IMR-90 (cell line): ENCODE measurements at regions not wholly inside any gene's neighbourhood (a gene's known extent, or its start where the extent isn't known, plus 50 kb on each side); places are given as distances from the start of the nearest gene placed in this dataset.

Experiments used
- ATAC-seq: fragments of 200-7000 bp; cut with Tn5 transposase; 2 replicates; pipeline ENCODE4 v1.9.1; 2020; ENCODE audit warnings: low read depth, mild to moderate bottlenecking, moderate library complexity
- BruUV-seq: library from RNA; stranded (reverse); fragments of 400-500 nt; replicated peaks from 2 replicates; lab custom pipeline; 2021; lab: Mats Ljungman, UMichigan
- CTCF ChIA-PET: fragments of 300-600 bp; formaldehyde crosslinking; extraction: SDS; loops from one replicate; lab custom pipeline; 2021; ENCODE audit warnings: antibody characterized with exemption; lab: Yijun Ruan, JAX
- POLR2A ChIA-PET: fragments of 300-600 bp; sonication (Branson Sonifier 250); formaldehyde crosslinking; loops from one replicate; lab custom pipeline; 2022; ENCODE audit warnings: antibody characterized with exemption; ENCODE audit not compliant: unreplicated experiment; lab: Charles Lee
- DNase-seq: peaks from one replicate; pipeline ENCODE4 v3.0.0; 2013
- H2AFZ ChIP-seq: replicated peaks from 2 replicates; pipeline ENCODE3; 2013; ENCODE audit warnings: low read length, mild to moderate bottlenecking; ENCODE audit not compliant: poor library complexity
- H2AK5ac ChIP-seq: 2 replicates; pipeline ENCODE4 v1.6.1; 2013; ENCODE audit warnings: low read depth, low read length, inconsistent platforms
- H2AK9ac ChIP-seq: replicated peaks from 2 replicates; pipeline ENCODE3; 2013; ENCODE audit warnings: mild to moderate bottlenecking, low read depth, low read length, moderate library complexity; ENCODE audit not compliant: poor library complexity
- H2BK120ac ChIP-seq: 2 replicates; pipeline ENCODE4 v1.6.1; 2013; ENCODE audit warnings: low read depth, low read length, inconsistent platforms
- H2BK15ac ChIP-seq: 3 replicates; pipeline ENCODE4 v1.6.1; 2013; ENCODE audit warnings: low read depth, low read length, inconsistent platforms
- H2BK20ac ChIP-seq: 2 replicates; pipeline ENCODE4 v1.6.1; 2013; ENCODE audit warnings: low read depth, mild to moderate bottlenecking, inconsistent platforms, low read length, moderate library complexity
- H2BK5ac ChIP-seq: 2 replicates; pipeline ENCODE4 v1.6.1; 2013; ENCODE audit warnings: mild to moderate bottlenecking, low read depth, low read length, inconsistent platforms; ENCODE audit not compliant: poor library complexity, severe bottlenecking
- H3K14ac ChIP-seq: replicated peaks from 2 replicates; pipeline ENCODE4 v1.6.1; 2013; ENCODE audit warnings: low read depth, low read length, inconsistent platforms
- H3K18ac ChIP-seq: 2 replicates; pipeline ENCODE4 v1.6.1; 2013; ENCODE audit warnings: low read depth, low read length, control low read depth
- H3K23ac ChIP-seq: 2 replicates; pipeline ENCODE4 v1.6.1; 2013; ENCODE audit warnings: low read depth, low read length, inconsistent platforms
- H3K27ac ChIP-seq: 2 replicates; pipeline ENCODE4 v1.5.1; 2013; ENCODE audit warnings: mild to moderate bottlenecking, control low read depth, low read length; ENCODE audit not compliant: insufficient read depth
- H3K27me3 ChIP-seq: 2 replicates; pipeline ENCODE4 v1.6.1; 2013; ENCODE audit warnings: low read length; ENCODE audit not compliant: control insufficient read depth, insufficient read depth
- H3K36me3 ChIP-seq: 2 replicates; pipeline ENCODE4 v1.6.1; 2013; ENCODE audit warnings: low read length, mixed read lengths; ENCODE audit not compliant: control insufficient read depth, insufficient read depth
- H3K4ac ChIP-seq: 2 replicates; pipeline ENCODE4 v1.6.1; 2013; ENCODE audit warnings: low read depth, low read length, inconsistent platforms
- H3K4me1 ChIP-seq: 2 replicates; pipeline ENCODE4 v1.6.1; 2013; ENCODE audit warnings: low read length, mixed read lengths; ENCODE audit not compliant: control insufficient read depth, insufficient read depth
- H3K4me2 ChIP-seq: 2 replicates; pipeline ENCODE4 v1.6.1; 2013; ENCODE audit warnings: low read depth, mild to moderate bottlenecking, control low read depth, low read length, moderate library complexity
- H3K4me3 ChIP-seq: 2 replicates; pipeline ENCODE4 v1.5.1; 2013; ENCODE audit warnings: low read depth, mild to moderate bottlenecking, control low read depth, low read length, moderate library complexity; ENCODE audit not compliant: insufficient read depth
- H3K56ac ChIP-seq: 2 replicates; pipeline ENCODE4 v1.6.1; 2013; ENCODE audit warnings: low read length, inconsistent platforms; ENCODE audit not compliant: insufficient read depth; ENCODE audit errors: extremely low read depth
- H3K79me1 ChIP-seq, 2 experiments: 2 replicates each; pipeline ENCODE4 v1.6.1; 2013; ENCODE audit warnings: low read length in 2 of 2, inconsistent platforms in 1 of 2, low read depth in 1 of 2
- H3K9ac ChIP-seq: 2 replicates; pipeline ENCODE4 v1.6.1; 2013; ENCODE audit warnings: low read depth, low read length, control low read depth
- H3K9me1 ChIP-seq: 2 replicates; pipeline ENCODE4 v1.6.1; 2013; ENCODE audit warnings: low read length, inconsistent platforms; ENCODE audit not compliant: insufficient read depth
- H3K9me3 ChIP-seq: 2 replicates; pipeline ENCODE4 v1.6.1; 2013; ENCODE audit warnings: low read length; ENCODE audit not compliant: control insufficient read depth, insufficient read depth
- H4K20me1 ChIP-seq: 2 replicates; pipeline ENCODE4 v1.6.1; 2013; ENCODE audit warnings: low read length, inconsistent platforms; ENCODE audit not compliant: insufficient read depth
- H4K5ac ChIP-seq: 2 replicates; pipeline ENCODE4 v1.6.1; 2013; ENCODE audit warnings: mild to moderate bottlenecking, low read depth, low read length, control low read depth
- H4K8ac ChIP-seq, 2 experiments: 2 replicates each; pipeline ENCODE4 v1.6.1; 2013; ENCODE audit warnings: low read depth in 2 of 2, low read length in 2 of 2, control low read depth in 1 of 2, inconsistent platforms in 1 of 2
- H4K91ac ChIP-seq: 2 replicates; pipeline ENCODE4 v1.6.1; 2013; ENCODE audit warnings: low read depth, low read length, inconsistent platforms; ENCODE audit not compliant: insufficient read depth
- CHD1 ChIP-seq: IDR thresholded peaks from 2 replicates; pipeline ENCODE4 v1.6.1; 2012; ENCODE audit warnings: low read depth, low read length, improper control_type of control experiment
- ELK1 ChIP-seq: fragments of 150-350 bp; IDR thresholded peaks from 2 replicates; pipeline ENCODE4 v1.6.1; 2016; ENCODE audit warnings: low read depth, mild to moderate bottlenecking, low read length, moderate library complexity, borderline replicate concordance
- MAFK ChIP-seq: IDR thresholded peaks from 2 replicates; pipeline ENCODE4 v1.6.1; 2012; ENCODE audit warnings: low read depth, low read length, improper control_type of control experiment
- POLR2A ChIP-seq: IDR thresholded peaks from 2 replicates; pipeline ENCODE4 v1.6.1; 2012; ENCODE audit warnings: mild to moderate bottlenecking, low read depth, low read length
- RFX5 ChIP-seq: IDR thresholded peaks from 2 replicates; pipeline ENCODE4 v1.8.0; 2012; ENCODE audit warnings: low read depth, mild to moderate bottlenecking, low read length, moderate library complexity
- SMC3 ChIP-seq: fragments of 150-350 bp; IDR thresholded peaks from 2 replicates; pipeline ENCODE4 v1.6.1; 2016; ENCODE audit warnings: low read depth, mild to moderate bottlenecking, antibody characterized with exemption, low read length, moderate library complexity
- WGBS, 2 experiments: methylation state at CpG; one replicate each; pipeline versions ENCODE4 v1.1.5 to v1.1.7; 2013; ENCODE audit warnings: missing lambda C conversion rate in 2 of 2; ENCODE audit not compliant: insufficient read length in 1 of 2; ENCODE audit errors: extremely low coverage in 2 of 2; 5-methylcytosine and 5-hydroxymethylcytosine counted together
- dilution Hi-C: fragments of 300-500 bp; cut with HindIII; formaldehyde crosslinking; loops from one replicate; pipeline ENCODE4 v1.14.3; 2018; ENCODE audit warnings: low sequenced_read_pairs; ENCODE audit not compliant: unreplicated experiment
- in situ Hi-C: fragments of 300-500 bp; cut with MboI; formaldehyde crosslinking; loops from 3 replicates; pipeline ENCODE4 v1.14.3; 2019; ENCODE audit warnings: low sequenced_read_pairs, inconsistent platforms, mixed read lengths
- intact Hi-C: fragments of 100-400 bp; cut with micrococcal nuclease; formaldehyde crosslinking; loops from 2 replicates; pipeline ENCODE4 v1.10.0; 2022
- TF ChIP-seq, protein P1 (sequence below): conservative IDR thresholded peaks from 2 replicates; pipeline ENCODE4 v1.5.1; 2012; ENCODE audit warnings: mild to moderate bottlenecking, low read depth, low read length, improper control_type of control experiment

GRCh38 chr6:140095532-140095931, 721.1 kb upstream of the CITED2 start:
- ChIA-PET CTCF (interaction anchor here (0.6 kb wide), 1 partner anchor 206 kb away, joined by 3 read pairs; no protein-coding TSS in a partner anchor), POLR2A (interaction anchor here (0.6 kb wide), 1 partner anchor 761 kb away, joined by 3 read pairs; no protein-coding TSS in a partner anchor)
- Histone ChIP-seq H3K9ac (no peak overlapping the region), H3K4me3 (no peak overlapping the region), H2AFZ (no peak overlapping the region), H3K14ac (no peak overlapping the region), H3K9me1 (no peaks in the 10 kb centered on the region), H3K4ac (no peak overlapping the region), H4K91ac (no peak overlapping the region), H2BK20ac (no peak overlapping the region), H3K36me3 (no peaks in the 10 kb centered on the region), H3K18ac (no peak overlapping the region), H2AK9ac (no peak overlapping the region), H3K4me1 (no peaks in the 10 kb centered on the region), H3K4me2 (no peak overlapping the region), H2BK5ac (no peak overlapping the region), H3K9me3 (no peaks in the 10 kb centered on the region), H3K27me3 (no peaks in the 10 kb centered on the region), H2BK120ac (no peak overlapping the region), H3K27ac (no peak overlapping the region), H2AK5ac (no peak overlapping the region), H3K79me1 (no peaks in the 10 kb centered on the region), H3K56ac (no peak overlapping the region), H4K20me1 (no peaks in the 10 kb centered on the region), H4K8ac (no peak overlapping the region), H2BK15ac (no peak overlapping the region), H4K5ac (no peak overlapping the region), H3K23ac (no peak overlapping the region)
- WGBS, 2 experiments = no CpG with 5 or more reads among the region's 2 CpGs
- no peak for TF ChIP-seq SMC3
- TF ChIP-seq RFX5 = no peak
- TF ChIP-seq, protein P1, sequence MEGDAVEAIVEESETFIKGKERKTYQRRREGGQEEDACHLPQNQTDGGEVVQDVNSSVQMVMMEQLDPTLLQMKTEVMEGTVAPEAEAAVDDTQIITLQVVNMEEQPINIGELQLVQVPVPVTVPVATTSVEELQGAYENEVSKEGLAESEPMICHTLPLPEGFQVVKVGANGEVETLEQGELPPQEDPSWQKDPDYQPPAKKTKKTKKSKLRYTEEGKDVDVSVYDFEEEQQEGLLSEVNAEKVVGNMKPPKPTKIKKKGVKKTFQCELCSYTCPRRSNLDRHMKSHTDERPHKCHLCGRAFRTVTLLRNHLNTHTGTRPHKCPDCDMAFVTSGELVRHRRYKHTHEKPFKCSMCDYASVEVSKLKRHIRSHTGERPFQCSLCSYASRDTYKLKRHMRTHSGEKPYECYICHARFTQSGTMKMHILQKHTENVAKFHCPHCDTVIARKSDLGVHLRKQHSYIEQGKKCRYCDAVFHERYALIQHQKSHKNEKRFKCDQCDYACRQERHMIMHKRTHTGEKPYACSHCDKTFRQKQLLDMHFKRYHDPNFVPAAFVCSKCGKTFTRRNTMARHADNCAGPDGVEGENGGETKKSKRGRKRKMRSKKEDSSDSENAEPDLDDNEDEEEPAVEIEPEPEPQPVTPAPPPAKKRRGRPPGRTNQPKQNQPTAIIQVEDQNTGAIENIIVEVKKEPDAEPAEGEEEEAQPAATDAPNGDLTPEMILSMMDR = no peak
- TF ChIP-seq MAFK = no peak
- TF ChIP-seq ELK1 = no peak
- no peak for TF ChIP-seq CHD1
- TF ChIP-seq POLR2A = no peak
- in situ Hi-C loops (no loop called here), dilution Hi-C loops (no loop called here), intact Hi-C loops (no loop called here)
- ATAC-seq (no peak), DNase-seq (no peak)
- no TSS peak for BruUV-seq
